GM18517 (cell line): ENCODE measurements at regions not wholly inside any gene's neighbourhood (a gene's known extent, or its start where the extent isn't known, plus 50 kb on each side); places are given as distances from the start of the nearest gene placed in this dataset.

Source experiments
- ATAC-seq: cut with Tn5 transposase; IDR thresholded peaks from one replicate; pipeline ENCODE4 v1.9.1; 2021; ENCODE audit warnings: mild to moderate bottlenecking, moderate library complexity; ENCODE audit not compliant: unreplicated experiment

- ATAC-seq, result peak; percentile 57
These were observed 496.9 kb upstream of the VRK2 start for GRCh38 chr2:57549642-57550102.

GRCh38 chr2:57550912-57551311, 495.7 kb upstream of the VRK2 start:
- ATAC-seq, result no peak

GRCh38 chr2:57552885-57553284, 493.7 kb upstream of the VRK2 start:
- ATAC-seq, result no peak

GRCh38 chr2:57554348-57554747, 492.3 kb upstream of the VRK2 start:
- no peak for ATAC-seq

- ATAC-seq, result no peak
These were observed 488.3 kb upstream of the VRK2 start for GRCh38 chr2:57558312-57558711.

- no peak for ATAC-seq
These were observed 484.1 kb upstream of the VRK2 start for GRCh38 chr2:57562495-57562894.

- ATAC-seq, result no peak
These were observed 483.6 kb upstream of the VRK2 start for GRCh38 chr2:57563015-57563414.

- no peak for ATAC-seq
These were observed 479.4 kb upstream of the VRK2 start for GRCh38 chr2:57567245-57567644.

GRCh38 chr2:57569396-57569795, 477.2 kb upstream of the VRK2 start:
- no peak for ATAC-seq

- no peak for ATAC-seq
These were observed 475.6 kb upstream of the VRK2 start for GRCh38 chr2:57570961-57571360.

GRCh38 chr2:57575700-57576268, 470.8 kb upstream of the VRK2 start:
- ATAC-seq, result no peak

- ATAC-seq, result no peak
These were observed 469.6 kb upstream of the VRK2 start for GRCh38 chr2:57576983-57577382.

- no peak for ATAC-seq
These were observed 448.7 kb upstream of the VRK2 start for GRCh38 chr2:57597940-57598339.

GRCh38 chr2:57598551-57598950, 448.1 kb upstream of the VRK2 start:
- ATAC-seq, result no peak

- ATAC-seq, result no peak
These were observed 443.9 kb upstream of the VRK2 start for GRCh38 chr2:57602733-57603132.

GRCh38 chr2:57614988-57615387, 431.6 kb upstream of the VRK2 start:
- no peak for ATAC-seq

GRCh38 chr2:57615855-57616556, 430.6 kb upstream of the VRK2 start:
- no peak for ATAC-seq

GRCh38 chr2:57617318-57617717, 429.3 kb upstream of the VRK2 start:
- no peak for ATAC-seq

- no peak for ATAC-seq
These were observed 425.4 kb upstream of the VRK2 start for GRCh38 chr2:57621122-57621663.

GRCh38 chr2:57622009-57622408, 424.6 kb upstream of the VRK2 start:
- ATAC-seq, result no peak

- ATAC-seq, result no peak
These were observed 390.4 kb upstream of the VRK2 start for GRCh38 chr2:57656198-57656597.

- no peak for ATAC-seq
These were observed 377.0 kb upstream of the VRK2 start for GRCh38 chr2:57669570-57669969.
